Central memory CD4-positive, alpha-beta T cell (primary cell): ENCODE measurements at regions not wholly inside any gene's neighbourhood (a gene's known extent, or its start where the extent isn't known, plus 50 kb on each side); places are given as distances from the start of the nearest gene placed in this dataset.

Experiments used
- DNase-seq: peaks from one replicate; pipeline ENCODE4 v3.0.0; 2022

GRCh38 chr12:92552412-92553108 is 150.2 kb upstream of the PLEKHG7 start:
- no peak for DNase-seq

GRCh38 chr12:92551853-92552397 is 150.9 kb upstream of the PLEKHG7 start:
- no peak for DNase-seq

- DNase-seq, result no peak
These were observed 151.6 kb upstream of the PLEKHG7 start for GRCh38 chr12:92551210-92551609.

GRCh38 chr12:92550661-92551060 is 152.1 kb upstream of the PLEKHG7 start:
- no peak for DNase-seq

- DNase-seq, result no peak
These were observed 152.5 kb upstream of the PLEKHG7 start for GRCh38 chr12:92550254-92550653.

- no peak for DNase-seq
These were observed 153.3 kb upstream of the PLEKHG7 start for GRCh38 chr12:92549516-92549915.

GRCh38 chr12:92547906-92548305 is 154.9 kb upstream of the PLEKHG7 start:
- DNase-seq, result no peak

GRCh38 chr12:92547420-92547819 is 155.4 kb upstream of the PLEKHG7 start:
- no peak for DNase-seq

- no peak for DNase-seq
These were observed 156.0 kb upstream of the PLEKHG7 start for GRCh38 chr12:92546635-92547348.

GRCh38 chr12:92546259-92546634 is 156.5 kb upstream of the PLEKHG7 start:
- no peak for DNase-seq

GRCh38 chr12:92544322-92544721 is 158.5 kb upstream of the PLEKHG7 start:
- DNase-seq, result no peak

- DNase-seq, result no peak
These were observed 158.9 kb upstream of the PLEKHG7 start for GRCh38 chr12:92543840-92544239.

- DNase-seq, result no peak
These were observed 159.4 kb upstream of the PLEKHG7 start for GRCh38 chr12:92543359-92543758.

- no peak for DNase-seq
These were observed 161.1 kb upstream of the PLEKHG7 start for GRCh38 chr12:92541731-92542130.

- no peak for DNase-seq
These were observed 161.9 kb upstream of the PLEKHG7 start for GRCh38 chr12:92540782-92541423.

GRCh38 chr12:92539976-92540781 is 162.6 kb upstream of the PLEKHG7 start:
- DNase-seq, result no peak

- no peak for DNase-seq
These were observed 163.6 kb upstream of the PLEKHG7 start for GRCh38 chr12:92539110-92539749.

- DNase-seq, result no peak
These were observed 165.4 kb upstream of the PLEKHG7 start for GRCh38 chr12:92537290-92537960.

GRCh38 chr12:92535961-92536360 is 166.8 kb upstream of the PLEKHG7 start:
- no peak for DNase-seq

GRCh38 chr12:92533280-92533890 is 169.4 kb upstream of the PLEKHG7 start:
- no peak for DNase-seq

GRCh38 chr12:92530706-92531105 is 172.1 kb upstream of the PLEKHG7 start:
- DNase-seq, result no peak
